NCI-H1105 treated with DMSO at 0.1 percent for 48 hours (cell line): ENCODE measurements at regions not wholly inside any gene's neighbourhood (a gene's known extent, or its start where the extent isn't known, plus 50 kb on each side); places are given as distances from the start of the nearest gene placed in this dataset.
"Not testable (repeated sequence)": the region's sequence is repeated elsewhere in the genome, so short reads cannot be mapped to it uniquely, and the experiment has no call there.

Source experiments
- DNase-seq: peaks from one replicate; lab custom pipeline; 2025; lab: John Stamatoyannopoulos, UW

DNA sequence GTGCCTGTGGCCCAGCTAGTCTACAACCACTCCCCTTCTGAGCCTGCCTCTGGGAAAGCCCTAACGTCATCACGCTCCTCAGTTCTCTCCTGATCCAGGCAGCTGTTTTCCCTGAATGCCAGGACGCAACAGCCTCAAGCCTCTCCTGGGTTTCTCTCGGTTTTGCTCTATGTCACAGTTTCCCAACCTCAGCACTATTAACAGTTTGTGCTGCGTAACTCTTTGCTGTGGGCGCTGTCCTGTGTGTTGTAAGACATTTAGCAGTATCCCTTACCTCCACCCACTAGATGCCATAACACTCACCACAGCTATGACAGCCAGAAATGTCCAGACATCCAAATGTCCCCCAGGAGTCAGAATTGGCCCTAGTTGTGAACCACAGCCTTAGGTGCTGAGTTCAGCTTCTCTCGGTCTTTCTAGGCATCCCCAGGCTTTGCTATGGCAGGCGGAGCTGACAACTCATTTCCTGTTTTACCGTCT is 226.3 kb upstream of the NPVF start:
- DNase-seq, result no peak

DNA sequence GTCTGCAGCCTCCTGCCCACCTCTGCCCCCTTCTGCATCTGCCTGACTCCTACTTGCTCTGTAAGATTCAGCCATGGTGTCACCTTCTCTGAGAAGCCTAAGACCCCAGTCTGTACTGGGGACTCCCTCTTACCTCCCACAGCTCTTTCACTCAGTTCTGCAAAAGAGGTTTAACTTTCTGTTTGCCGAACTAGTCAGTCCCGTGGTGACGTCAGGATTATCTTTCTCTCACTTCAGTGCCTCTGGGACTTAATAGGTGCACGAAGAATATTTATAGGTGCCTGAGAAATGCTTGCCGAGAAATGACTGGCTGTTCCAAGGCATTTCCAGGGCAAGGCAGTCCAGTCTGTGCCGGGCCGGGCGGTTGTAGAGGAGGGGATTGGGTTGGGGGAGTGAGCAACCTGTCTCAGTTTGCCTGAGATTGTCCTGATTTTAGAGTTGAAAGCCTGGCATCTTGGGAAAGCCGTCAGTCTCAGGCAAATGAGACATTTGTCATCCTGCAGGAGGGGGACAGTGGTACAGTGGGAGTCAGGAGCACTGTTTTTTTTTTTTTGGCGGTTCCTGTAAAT is 227.5 kb upstream of the NPVF start:
- no peak for DNase-seq

DNA sequence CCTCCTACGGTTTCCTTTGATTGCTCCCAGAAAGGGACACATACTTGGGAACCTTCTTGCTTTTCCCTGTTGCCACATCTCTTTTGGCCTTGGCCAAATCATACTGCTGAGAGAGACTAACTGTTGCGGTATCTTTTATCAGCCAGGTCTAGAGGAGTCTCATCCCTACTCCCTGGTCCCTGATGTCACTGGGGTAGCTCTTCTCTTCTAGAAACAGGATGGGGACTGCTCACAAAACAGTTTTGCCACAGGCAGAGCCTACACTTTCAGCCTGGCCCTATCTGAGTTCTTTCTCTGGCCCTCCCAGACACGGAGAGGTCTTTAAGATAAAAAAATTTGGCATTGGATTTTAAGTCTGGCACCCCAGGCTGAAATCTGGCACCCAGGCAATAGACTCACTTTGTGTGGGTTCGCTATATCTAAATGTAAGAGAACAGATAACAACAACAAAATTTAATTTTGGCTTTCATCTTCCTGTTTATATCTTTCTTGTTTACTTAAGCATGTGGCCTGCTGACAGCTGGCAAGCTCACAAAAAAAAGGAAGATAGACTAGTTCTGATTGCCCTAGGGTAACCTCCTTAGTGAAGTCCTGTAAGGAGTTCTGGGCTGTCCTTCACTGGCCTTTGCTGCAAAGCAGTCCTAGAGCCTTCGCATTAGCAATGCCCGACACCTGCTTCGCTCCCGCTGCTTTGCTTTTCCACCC is 228.3 kb upstream of the NPVF start:
- DNase-seq, result peak; percentile 53

- DNase-seq, result no peak
Measured at GRCh38 chr7:25459057-25459456, 230.8 kb upstream of the NPVF start.

DNA sequence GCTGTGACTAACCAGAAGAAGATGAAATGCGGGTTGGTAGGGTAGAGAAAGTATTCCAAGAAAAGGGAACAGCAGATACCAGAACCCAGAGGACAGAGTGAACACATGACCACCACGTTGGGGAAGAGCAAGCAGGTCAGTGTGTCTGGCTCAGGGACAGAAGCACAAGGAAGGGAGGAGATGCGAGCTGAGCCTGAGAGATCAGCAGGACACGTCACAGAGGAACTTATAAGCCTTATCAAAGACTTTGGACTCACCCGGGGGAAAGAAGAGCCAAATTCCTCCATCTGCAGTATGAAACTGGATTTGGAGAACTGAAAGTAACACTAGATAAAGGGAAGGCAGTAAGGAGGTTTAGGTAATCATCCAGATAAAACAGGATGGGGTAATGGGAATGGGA is 232.1 kb upstream of the NPVF start:
- no peak for DNase-seq

GRCh38 chr7:25469669-25470068 is 241.4 kb upstream of the NPVF start:
- no peak for DNase-seq

GRCh38 chr7:25476863-25477499 is 248.7 kb upstream of the NPVF start:
- peak; percentile 36 for DNase-seq

GRCh38 chr7:25478221-25478620 is 249.9 kb upstream of the NPVF start:
- not testable (repeated sequence) for DNase-seq

DNA sequence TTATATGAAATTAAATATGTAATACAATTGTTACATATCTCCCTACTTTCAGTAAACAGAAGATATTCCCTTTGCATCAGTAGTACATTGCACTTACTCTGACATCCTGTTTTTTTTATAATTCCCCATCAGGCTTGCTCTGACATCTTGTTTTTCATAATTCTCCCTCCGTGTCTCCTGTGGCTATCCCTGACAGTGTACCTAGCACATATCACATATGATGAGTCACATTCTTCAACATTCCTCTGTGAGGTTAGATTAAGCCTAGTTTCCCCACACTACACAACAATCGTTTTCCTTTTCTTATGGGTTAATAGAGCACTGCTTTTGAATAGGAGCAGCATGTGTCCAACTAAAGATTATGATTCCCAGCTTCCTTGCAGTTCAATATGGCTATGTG is 250.6 kb upstream of the NPVF start:
- no peak for DNase-seq

- DNase-seq, result no peak
Measured at GRCh38 chr7:25481891-25482290, 253.6 kb upstream of the NPVF start.

DNA sequence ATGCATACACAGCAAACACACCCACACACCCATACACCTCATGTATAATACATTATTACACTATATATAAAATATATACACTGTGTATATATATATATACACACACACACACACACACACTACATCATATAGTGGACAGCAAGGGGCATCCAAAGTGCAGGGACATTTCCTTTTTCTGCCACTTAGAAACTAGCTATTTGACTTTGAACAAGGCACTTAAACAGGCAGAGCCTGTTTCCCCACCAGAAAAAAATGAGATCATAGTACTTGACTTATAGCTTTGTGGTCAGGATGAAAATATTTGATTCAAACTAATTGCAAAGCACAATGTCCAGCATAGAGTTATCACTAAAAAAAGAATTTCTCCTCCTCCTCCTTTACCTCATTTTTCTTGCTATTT is 254.3 kb upstream of the NPVF start:
- DNase-seq, result no peak

- no peak for DNase-seq
Measured at GRCh38 chr7:25485026-25485425, 256.7 kb upstream of the NPVF start.

DNA sequence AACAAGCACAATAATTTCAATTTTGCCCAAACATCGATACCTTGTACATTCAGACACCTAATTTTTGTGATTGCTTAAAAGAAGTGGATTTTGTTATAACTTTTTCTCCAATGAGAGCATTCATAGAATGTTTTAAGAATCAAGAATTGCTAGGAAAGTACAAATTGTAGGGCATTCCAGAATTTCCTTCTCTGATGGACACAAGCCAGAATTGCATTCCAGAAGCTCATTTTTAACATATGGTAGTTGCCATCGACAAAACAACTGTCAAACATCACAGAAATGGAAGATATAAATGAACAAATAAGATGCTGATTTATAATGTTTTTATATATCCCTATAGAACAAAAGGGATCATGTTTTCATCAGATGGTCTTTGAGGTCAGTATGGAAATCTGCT is 258.4 kb upstream of the NPVF start:
- no peak for DNase-seq

DNA sequence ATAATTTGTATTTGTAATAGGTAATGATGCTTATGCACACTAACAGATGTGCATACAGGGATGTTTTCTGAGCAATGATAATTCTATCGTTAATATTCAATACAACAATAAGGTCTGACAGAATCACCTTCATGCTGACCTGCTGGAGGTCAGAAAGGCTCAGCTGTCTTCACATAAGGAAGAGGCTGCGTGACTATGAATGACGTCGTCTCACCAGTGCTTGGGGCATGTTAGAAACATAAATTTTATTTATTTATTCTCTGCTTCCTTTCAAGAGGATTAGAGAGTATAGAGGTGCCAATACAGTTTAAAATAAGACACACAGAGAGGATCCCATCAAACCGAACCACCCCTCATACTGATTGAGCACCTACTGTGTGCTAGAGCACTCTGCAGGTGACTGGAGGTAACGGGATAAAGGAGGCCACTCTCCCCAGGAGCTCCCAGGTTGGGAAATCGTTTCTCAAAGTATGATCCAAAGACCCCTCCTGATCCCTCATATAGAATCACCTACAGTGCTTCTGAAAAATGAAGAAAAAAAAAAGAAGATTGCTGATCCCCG is 265.6 kb upstream of the NPVF start:
- no peak for DNase-seq

DNA sequence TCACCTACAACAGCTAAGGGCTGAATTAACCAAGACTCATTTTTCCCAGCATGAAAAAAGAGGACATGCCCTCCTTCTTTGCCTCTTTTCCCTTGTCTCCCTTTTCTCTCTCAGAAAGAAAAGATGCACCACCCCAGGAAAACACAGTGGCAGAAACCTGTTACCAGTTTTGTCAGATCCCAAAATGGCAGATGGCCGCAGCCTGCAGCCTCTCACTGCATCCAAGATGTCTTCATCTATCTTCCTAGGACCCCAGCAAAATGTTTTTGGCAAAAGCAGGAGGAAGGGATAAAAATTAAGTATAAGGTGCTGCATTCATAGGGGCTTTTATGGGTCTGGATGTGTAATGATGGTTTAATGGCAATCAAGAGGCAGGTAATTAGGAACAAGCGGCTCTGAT is 266.6 kb upstream of the NPVF start:
- no peak for DNase-seq

GRCh38 chr7:25495342-25496250 is 267.3 kb upstream of the NPVF start:
- DNase-seq, result peak; percentile 89

- DNase-seq, result no peak
Measured at GRCh38 chr7:25496476-25497368, 268.4 kb upstream of the NPVF start.

GRCh38 chr7:25500393-25500921 is 272.2 kb upstream of the NPVF start:
- no peak for DNase-seq

DNA sequence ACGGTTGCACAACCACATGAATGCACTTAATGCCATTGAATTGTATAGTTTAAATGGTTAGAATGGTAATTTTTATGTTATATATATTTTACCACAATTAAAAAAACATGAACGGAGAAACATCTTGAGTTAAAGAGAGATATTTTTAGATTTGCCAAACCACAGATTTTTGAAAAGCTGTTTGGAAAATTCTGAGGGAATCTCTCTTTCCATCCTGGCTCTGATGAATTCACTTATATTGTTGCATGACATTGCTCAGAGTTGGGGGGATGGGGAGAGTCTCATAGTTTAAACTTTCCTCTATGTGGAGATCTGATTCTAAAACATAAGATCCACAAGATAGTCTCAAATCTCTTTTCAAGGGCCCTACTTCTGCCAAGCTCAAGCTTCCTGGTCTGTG is 275.0 kb upstream of the NPVF start:
- DNase-seq, result no peak

DNA sequence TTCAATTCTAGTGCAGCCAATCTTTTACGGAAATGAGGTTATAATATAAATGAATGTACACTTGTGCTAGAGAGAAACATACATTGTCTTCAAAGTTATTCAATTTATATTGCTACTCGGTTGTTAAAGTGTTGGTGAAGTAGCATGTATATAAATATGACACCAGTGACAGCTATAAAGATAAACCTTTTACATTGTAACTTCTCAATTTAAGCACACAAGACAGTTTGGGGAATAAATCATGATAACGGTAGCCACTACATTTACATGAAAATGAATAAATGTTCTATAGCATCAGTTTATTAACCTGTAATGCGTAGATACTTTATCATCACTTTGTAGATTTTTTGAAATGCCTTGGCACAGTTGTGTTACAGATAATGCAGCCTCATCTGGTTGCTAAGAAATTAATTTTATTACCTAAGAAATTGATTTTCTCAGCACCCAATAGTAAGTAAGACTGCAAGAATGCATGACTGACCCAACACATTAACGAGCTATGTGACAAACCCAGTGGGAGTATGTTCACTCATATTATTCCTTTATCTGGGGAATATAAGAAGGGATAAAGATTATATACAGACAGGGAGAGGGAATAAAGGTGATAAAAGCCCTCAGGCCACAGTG is 283.9 kb upstream of the NPVF start:
- DNase-seq, result no peak
